ENCODE measurements at regions not wholly inside any gene's neighbourhood (a gene's known extent, or its start where the extent isn't known, plus 50 kb on each side); places are given as distances from the start of the nearest gene placed in this dataset.

DNA sequence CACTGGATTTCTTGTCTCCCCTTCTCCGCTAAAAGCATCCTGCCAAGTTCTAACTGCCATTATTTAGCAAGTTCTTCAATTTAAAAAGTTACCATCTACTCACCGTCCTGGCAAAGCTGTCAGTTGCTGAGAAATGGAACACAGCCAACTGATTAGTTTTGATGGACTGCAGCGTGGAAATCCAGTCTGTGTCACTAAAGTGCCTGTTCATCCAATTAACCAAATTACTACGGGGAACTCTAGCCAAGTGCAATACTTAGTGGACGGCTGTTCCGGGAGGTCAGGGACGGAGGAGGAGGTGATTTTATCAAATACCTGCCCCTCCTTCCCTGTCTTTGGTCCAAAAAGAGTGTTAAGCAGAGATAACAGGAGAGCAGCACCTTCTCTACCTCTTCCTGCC, 260.7 kb downstream of the MAF start:
- TF ChIP-seq, protein P1, sequence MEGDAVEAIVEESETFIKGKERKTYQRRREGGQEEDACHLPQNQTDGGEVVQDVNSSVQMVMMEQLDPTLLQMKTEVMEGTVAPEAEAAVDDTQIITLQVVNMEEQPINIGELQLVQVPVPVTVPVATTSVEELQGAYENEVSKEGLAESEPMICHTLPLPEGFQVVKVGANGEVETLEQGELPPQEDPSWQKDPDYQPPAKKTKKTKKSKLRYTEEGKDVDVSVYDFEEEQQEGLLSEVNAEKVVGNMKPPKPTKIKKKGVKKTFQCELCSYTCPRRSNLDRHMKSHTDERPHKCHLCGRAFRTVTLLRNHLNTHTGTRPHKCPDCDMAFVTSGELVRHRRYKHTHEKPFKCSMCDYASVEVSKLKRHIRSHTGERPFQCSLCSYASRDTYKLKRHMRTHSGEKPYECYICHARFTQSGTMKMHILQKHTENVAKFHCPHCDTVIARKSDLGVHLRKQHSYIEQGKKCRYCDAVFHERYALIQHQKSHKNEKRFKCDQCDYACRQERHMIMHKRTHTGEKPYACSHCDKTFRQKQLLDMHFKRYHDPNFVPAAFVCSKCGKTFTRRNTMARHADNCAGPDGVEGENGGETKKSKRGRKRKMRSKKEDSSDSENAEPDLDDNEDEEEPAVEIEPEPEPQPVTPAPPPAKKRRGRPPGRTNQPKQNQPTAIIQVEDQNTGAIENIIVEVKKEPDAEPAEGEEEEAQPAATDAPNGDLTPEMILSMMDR (IDR thresholded peaks at IDR 0.05; ENCODE audit: control extremely low read depth in 1 of 3, insufficient read depth in 1 of 3, low read depth in 1 of 3, low read length in 3 of 3), result no peak
- no peak for TF ChIP-seq SRF (IDR thresholded peaks at IDR 0.05; ENCODE audit: low read depth, low read length)
- TF ChIP-seq POLR2A (IDR thresholded peaks at IDR 0.05; ENCODE audit: control extremely low read depth in 1 of 2, low read depth in 2 of 2, low read length in 2 of 2), result no peak
- no peak for TF ChIP-seq EZH2 (IDR thresholded peaks at IDR 0.05; ENCODE audit: low read depth, low read length, severe bottlenecking)
- no peak for TF ChIP-seq CREB1 (IDR thresholded peaks at IDR 0.05)
- TF ChIP-seq, protein P2, sequence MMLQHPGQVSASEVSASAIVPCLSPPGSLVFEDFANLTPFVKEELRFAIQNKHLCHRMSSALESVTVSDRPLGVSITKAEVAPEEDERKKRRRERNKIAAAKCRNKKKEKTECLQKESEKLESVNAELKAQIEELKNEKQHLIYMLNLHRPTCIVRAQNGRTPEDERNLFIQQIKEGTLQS (IDR thresholded peaks at IDR 0.05; ENCODE audit: insufficient read depth, low read depth, low read length), result no peak
- no peak for TF ChIP-seq SIN3A (conservative IDR thresholded peaks at IDR 0.05 in 1 of 2, IDR thresholded peaks at IDR 0.05 in 1 of 2; ENCODE audit: low read depth in 1 of 2, low read length in 2 of 2)
- TF ChIP-seq MAFK (IDR thresholded peaks at IDR 0.05; ENCODE audit: low read depth, low read length), result no peak
- TF ChIP-seq SP4 (IDR thresholded peaks at IDR 0.05; ENCODE audit: low read length), result no peak
- TF ChIP-seq EP300 (IDR thresholded peaks at IDR 0.05; ENCODE audit: borderline replicate concordance in 1 of 2, low read depth in 2 of 2, low read length in 2 of 2), result no peak
- no peak for TF ChIP-seq JUND (IDR thresholded peaks at IDR 0.05; ENCODE audit: low read length)
- TF ChIP-seq SIX5 (IDR thresholded peaks at IDR 0.05; ENCODE audit: low read depth, low read length), result no peak
- no peak for TF ChIP-seq POLR2AphosphoS5 (IDR thresholded peaks at IDR 0.05; ENCODE audit: low read depth, low read length)
- no peak for TF ChIP-seq RXRA (IDR thresholded peaks at IDR 0.05; ENCODE audit: insufficient read depth, low read depth, low read length)

Data from H1 (cell line).